A673 (cell line): ENCODE measurements at regions not wholly inside any gene's neighbourhood (a gene's known extent, or its start where the extent isn't known, plus 50 kb on each side); places are given as distances from the start of the nearest gene placed in this dataset.

Experiments used
- BruUV-seq: library from RNA; stranded (reverse); fragments of 400-500 nt; replicated peaks from 2 replicates; lab custom pipeline; 2021; lab: Mats Ljungman, UMichigan
- CTCF ChIA-PET: fragments of 300-600 bp; sonication (Branson Sonifier 250); formaldehyde crosslinking; loops from one replicate; lab custom pipeline; 2022; ENCODE audit warnings: antibody characterized with exemption; lab: Charles Lee
- POLR2A ChIA-PET: fragments of 300-600 bp; sonication (Branson Sonifier 250); formaldehyde crosslinking; loops from one replicate; lab custom pipeline; 2022; ENCODE audit warnings: antibody characterized with exemption; ENCODE audit not compliant: low non-redundant PET; lab: Charles Lee
- DNase-seq: peaks from one replicate; pipeline ENCODE4 v3.0.0-alpha.2; 2015; ENCODE audit warnings: low spot score
- H3K27ac ChIP-seq: fragments of 200-600 bp; sonication (generic); 2 replicates; pipeline ENCODE4 v1.5.1; 2016; ENCODE audit warnings: mixed run types, low read depth, mild to moderate bottlenecking, mixed read lengths, antibody characterized with exemption, low read length; ENCODE audit not compliant: poor library complexity, severe bottlenecking
- H3K27me3 ChIP-seq: fragments of 200-600 bp; sonication (generic); replicated peaks from 2 replicates; pipeline ENCODE4 v1.6.1; 2017; ENCODE audit warnings: mixed run types, low read depth, mild to moderate bottlenecking, mixed read lengths, antibody characterized with exemption, low read length; ENCODE audit not compliant: insufficient read depth, poor library complexity
- H3K36me3 ChIP-seq: fragments of 200-600 bp; sonication (generic); 2 replicates; pipeline ENCODE4 v1.6.1; 2016; ENCODE audit warnings: mixed run types, mild to moderate bottlenecking, mixed read lengths, antibody characterized with exemption, low read length; ENCODE audit not compliant: insufficient read depth, poor library complexity, severe bottlenecking
- H3K4me1 ChIP-seq: fragments of 200-600 bp; sonication (generic); 2 replicates; pipeline ENCODE4 v1.6.1; 2017; ENCODE audit warnings: mixed run types, mild to moderate bottlenecking, mixed read lengths, antibody characterized with exemption, low read length; ENCODE audit not compliant: insufficient read depth, poor library complexity, severe bottlenecking
- H3K4me3 ChIP-seq: fragments of 200-600 bp; sonication (generic); 2 replicates; pipeline ENCODE4 v1.5.1; 2016; ENCODE audit warnings: low read depth, mixed run types, mild to moderate bottlenecking, mixed read lengths, low read length; ENCODE audit not compliant: poor library complexity, severe bottlenecking
- H3K9me3 ChIP-seq: fragments of 200-600 bp; sonication (generic); 2 replicates; pipeline ENCODE4 v1.6.1; 2016; ENCODE audit warnings: mixed run types, low read depth, mild to moderate bottlenecking, mixed read lengths, antibody characterized with exemption, low read length; ENCODE audit not compliant: poor library complexity, severe bottlenecking
- CTCF ChIP-seq: fragments of 300-800, 200-600 bp; sonication (generic); conservative IDR thresholded peaks from 2 replicates; pipeline ENCODE4 v1.5.1; 2017; ENCODE audit warnings: low read depth, mild to moderate bottlenecking, antibody characterized with exemption, low read length, moderate library complexity, mixed read lengths
- EZH2 ChIP-seq: fragments of 200-600 bp; sonication (generic); IDR thresholded peaks from 2 replicates; pipeline ENCODE4 v1.6.1; 2017; ENCODE audit warnings: borderline replicate concordance, low read depth, mild to moderate bottlenecking, mixed read lengths, antibody characterized with exemption, low read length; ENCODE audit not compliant: poor library complexity, severe bottlenecking
- intact Hi-C: fragments of 100-400 bp; cut with micrococcal nuclease; formaldehyde crosslinking; loops from one replicate; pipeline ENCODE4 v1.10.0; 2022; ENCODE audit not compliant: unreplicated experiment

GRCh38 chr5:174211277-174211626 lies 165.7 kb downstream of the NSG2 start:
- Histone ChIP-seq H3K27ac (no peak overlapping the region), H3K4me3 (no peak overlapping the region), H3K9me3 (no peaks in the 10 kb centered on the region), H3K4me1 (no peaks in the 10 kb centered on the region), H3K36me3 (no peaks in the 10 kb centered on the region), H3K27me3 (peaks cover 29% of the 10 kb centered on the region)
- POLR2A ChIA-PET, result no interaction called here
- no peak for DNase-seq
- intact Hi-C loops, result no loop called here
- TF ChIP-seq CTCF (no peak), EZH2 (no peak)
- no TSS peak for BruUV-seq
- CTCF ChIA-PET, result no interaction called here

GRCh38 chr5:174217527-174217926 lies 172.0 kb downstream of the NSG2 start:
- POLR2A ChIA-PET, result no interaction called here

GRCh38 chr5:174218162-174218561 lies 172.7 kb downstream of the NSG2 start:
- Histone ChIP-seq H3K36me3 (no peaks in the 10 kb centered on the region), H3K9me3 (peaks cover 4% of the 10 kb centered on the region), H3K27me3 (peaks cover 11% of the 10 kb centered on the region), H3K4me3 (no peak overlapping the region), H3K4me1 (no peaks in the 10 kb centered on the region), H3K27ac (no peak overlapping the region)
- intact Hi-C loops, result no loop called here
- TF ChIP-seq EZH2 (no peak), CTCF (no peak)
- BruUV-seq, result no TSS peak
- ChIA-PET CTCF (no interaction called here), POLR2A (no interaction called here)
- no peak for DNase-seq

More at GRCh38 chr5:174217527-174217926, 172.0 kb downstream of the NSG2 start:
- no peak for DNase-seq
- CTCF ChIA-PET, result no interaction called here
- H3K4me3 ChIP-seq, result no peak overlapping the region
- TF ChIP-seq EZH2 (no peak), CTCF (no peak)
- H3K36me3 ChIP-seq, result no peaks in the 10 kb centered on the region
- peaks cover 4% of the 10 kb centered on the region for H3K9me3 ChIP-seq
- H3K27me3 ChIP-seq, result peaks cover 11% of the 10 kb centered on the region
- BruUV-seq, result no TSS peak
- intact Hi-C loops, result no loop called here
- no peak overlapping the region for H3K27ac ChIP-seq
- no peaks in the 10 kb centered on the region for H3K4me1 ChIP-seq

GRCh38 chr5:174220417-174220816 lies 174.9 kb downstream of the NSG2 start:
- Histone ChIP-seq H3K27me3 (peaks cover 10% of the 10 kb centered on the region), H3K36me3 (no peaks in the 10 kb centered on the region), H3K4me1 (no peaks in the 10 kb centered on the region), H3K4me3 (no peak overlapping the region), H3K27ac (no peak overlapping the region), H3K9me3 (peaks cover 4% of the 10 kb centered on the region)
- TF ChIP-seq EZH2 (no peak), CTCF (no peak)
- CTCF ChIA-PET, result no interaction called here
- DNase-seq, result no peak
- POLR2A ChIA-PET, result no interaction called here
- no TSS peak for BruUV-seq
- intact Hi-C loops, result no loop called here
